Glomerular endothelial cell (primary cell): ENCODE measurements at regions not wholly inside any gene's neighbourhood (a gene's known extent, or its start where the extent isn't known, plus 50 kb on each side); places are given as distances from the start of the nearest gene placed in this dataset.
"Not testable (repeated sequence)": the region's sequence is repeated elsewhere in the genome, so short reads cannot be mapped to it uniquely, and the experiment has no call there.

Source experiments
- DNase-seq: peaks from one replicate; pipeline ENCODE4 v3.0.0-alpha.2; 2011; ENCODE audit warnings: low read depth, low spot score; ENCODE audit errors: extremely low read depth

DNA sequence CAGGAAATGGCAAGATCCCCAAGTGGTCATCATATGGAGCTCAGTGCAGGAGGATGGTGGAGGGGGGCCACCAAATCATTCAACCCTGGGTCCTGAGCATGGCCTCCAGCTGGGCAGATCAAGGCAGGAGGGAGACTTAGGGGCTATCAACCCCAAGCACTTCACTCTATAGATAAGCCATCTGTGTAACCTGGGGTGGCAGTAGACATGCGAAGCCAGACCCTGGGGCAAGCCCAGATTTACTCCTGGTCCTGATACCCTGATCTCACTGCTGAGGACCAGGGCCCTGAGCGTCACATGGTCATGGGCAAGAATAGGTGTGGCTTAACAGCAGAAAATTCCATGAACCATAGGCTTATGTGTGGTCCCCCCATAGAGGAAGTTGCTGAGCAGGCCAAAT lies 173.0 kb upstream of the ADCY1 start:
- DNase-seq = no peak

DNA sequence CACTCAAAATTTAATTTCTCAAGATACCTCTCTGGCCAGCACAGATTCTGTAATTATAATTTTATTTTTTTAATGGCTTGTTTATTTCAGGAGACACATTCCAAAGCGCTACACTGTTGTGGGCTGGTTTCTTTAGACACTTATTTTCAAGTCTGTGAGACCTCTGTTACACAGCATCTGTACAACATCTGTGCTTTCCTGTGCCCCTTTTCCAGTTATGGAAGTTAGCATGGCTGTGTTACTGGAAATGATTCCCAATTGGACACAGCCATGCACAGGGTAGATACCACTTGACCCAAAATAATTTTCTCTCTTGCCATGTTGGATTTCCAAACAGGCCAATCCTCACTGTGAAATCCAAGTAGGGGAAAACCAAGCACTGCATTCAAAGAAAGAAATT lies 172.3 kb upstream of the ADCY1 start:
- no peak for DNase-seq

DNA sequence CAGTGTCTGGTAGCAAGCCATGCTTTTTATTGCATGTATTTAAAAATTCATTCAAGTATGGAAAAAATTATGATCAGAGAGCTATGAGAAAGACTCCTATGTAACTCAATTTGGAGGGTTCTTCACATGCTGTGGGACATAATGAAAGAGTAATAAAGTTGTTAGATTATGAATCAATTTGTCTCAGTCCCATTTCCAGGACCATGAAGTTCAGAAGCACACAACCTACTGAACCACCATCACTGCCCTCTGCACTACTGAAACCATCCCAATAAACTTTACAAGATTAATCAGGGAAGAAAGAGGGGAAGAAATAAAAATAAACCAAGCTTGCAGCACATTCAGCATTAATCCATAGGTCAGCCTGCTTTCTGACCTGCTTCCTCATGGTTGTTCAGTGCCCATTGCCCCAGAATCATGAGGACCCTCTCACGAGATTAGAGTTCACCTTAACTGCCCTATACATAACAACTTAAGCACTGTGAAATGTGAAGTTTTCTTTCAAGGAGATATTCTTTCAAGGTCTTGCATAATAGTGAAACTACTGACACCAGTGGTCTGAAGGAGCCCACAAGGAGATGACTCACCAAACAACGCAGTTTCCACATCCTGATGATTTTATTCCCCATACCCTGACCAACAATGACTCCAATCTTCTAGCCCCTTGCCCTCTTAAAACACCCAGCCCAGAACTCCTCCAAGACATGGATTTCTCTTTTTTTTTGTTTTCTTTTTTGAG lies 171.5 kb upstream of the ADCY1 start:
- no peak for DNase-seq

DNA sequence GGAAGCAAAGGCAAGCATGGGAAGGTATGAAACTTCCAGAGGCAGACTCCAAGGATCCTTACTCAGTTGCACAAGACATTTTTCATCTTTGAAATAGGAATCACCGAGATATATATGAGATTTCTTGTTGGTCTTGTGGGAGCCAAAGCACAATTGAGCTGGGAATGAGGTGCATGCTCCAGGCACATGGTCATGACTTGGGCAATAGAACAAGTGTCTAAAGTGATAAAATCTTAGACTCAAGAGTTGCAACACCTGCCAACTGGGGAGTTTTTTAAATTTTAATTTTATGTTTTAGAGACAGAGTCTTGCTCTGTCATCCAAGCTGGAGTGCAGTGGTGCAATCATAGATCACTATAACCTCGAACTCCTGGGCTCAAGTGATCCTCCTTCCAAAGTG lies 169.5 kb upstream of the ADCY1 start:
- no peak for DNase-seq

DNA sequence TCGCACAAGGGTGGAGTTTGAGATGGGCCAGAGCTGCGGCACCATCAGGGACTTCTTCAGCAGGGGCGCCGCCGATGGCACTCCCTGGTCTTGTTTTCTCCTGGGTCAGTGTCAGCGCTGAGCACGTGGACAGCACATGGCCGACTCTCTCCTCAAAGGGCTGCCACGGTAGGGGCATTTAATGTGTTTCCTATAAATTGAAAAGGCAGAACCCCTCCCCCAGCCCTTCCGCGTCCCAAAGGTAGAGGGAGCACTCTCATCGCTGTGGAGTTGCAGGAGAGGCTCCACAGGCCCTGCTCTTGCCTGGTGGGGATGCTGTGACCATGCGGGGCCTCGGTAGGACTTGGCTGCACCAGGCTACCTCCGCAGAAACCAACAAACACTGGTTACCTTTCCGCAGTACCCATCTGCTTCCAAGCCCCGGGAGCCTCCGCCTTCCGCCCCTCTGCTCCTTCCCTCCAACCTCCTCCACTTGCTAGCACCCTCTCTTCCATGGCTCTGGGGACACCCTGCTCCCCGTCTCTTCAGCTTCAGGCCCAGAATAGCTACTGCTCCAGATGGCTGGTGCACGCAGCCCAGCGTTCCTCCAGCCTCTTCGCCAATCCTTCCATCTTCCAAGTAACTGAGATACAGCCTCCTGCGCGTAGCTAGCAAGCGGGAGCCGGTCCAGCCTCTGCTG lies 166.3 kb upstream of the ADCY1 start:
- DNase-seq = no peak

DNA sequence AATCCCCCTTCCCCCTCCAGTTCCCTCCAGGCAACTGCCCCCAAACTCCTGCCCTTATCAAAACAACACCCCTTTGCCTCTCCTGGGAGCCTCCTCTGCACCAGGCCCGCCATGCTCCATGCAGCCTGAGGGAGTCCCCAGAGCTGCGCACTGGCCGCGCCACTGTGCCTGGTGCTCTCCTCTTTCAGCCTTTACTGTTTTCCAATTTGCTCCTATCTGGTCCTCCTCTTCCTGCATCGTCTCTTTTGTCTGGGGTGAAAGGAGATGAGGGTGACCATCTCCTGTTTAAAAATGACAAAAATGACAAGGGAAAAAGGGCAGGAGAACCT lies 165.8 kb upstream of the ADCY1 start:
- no peak for DNase-seq

DNA sequence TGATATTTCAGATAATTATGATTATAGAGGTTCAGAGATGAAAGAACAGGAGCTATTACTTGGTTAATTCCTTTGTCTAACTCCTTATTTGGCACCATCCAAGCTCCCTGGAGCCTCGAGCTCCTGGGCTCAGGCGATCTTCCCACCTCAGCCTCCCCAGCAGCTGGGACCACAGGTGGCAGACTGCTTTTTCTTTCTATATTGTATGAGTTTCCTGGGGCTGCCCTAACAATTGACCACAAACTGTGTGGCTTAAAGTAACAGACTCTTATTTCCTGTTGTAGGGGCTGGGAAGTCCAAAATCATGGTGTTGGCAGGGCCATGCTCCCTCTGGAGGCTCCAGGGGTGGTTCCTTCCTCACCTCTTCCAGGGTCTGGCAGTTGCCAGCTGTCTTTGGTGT lies 163.3 kb upstream of the ADCY1 start:
- DNase-seq = no peak

DNA sequence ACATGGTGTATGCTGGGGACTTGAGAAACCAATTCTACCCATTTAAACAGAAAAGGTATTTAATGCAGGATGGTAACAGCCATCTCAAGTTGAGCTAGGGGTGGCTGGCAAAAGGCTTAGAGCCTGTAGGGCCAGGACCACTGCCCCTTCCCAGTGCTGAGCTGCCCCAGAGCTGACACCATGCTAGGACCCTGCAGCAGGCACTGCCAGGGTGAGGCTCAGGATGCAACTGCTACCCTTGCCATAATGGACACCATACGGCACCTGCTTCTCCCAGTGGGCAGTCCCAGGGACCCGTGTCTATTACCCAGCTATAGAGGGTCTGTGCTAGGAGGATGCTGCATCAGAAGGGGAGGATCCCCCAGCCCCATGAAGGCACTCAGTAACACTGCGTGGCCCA lies 160.7 kb upstream of the ADCY1 start:
- no peak for DNase-seq

DNA sequence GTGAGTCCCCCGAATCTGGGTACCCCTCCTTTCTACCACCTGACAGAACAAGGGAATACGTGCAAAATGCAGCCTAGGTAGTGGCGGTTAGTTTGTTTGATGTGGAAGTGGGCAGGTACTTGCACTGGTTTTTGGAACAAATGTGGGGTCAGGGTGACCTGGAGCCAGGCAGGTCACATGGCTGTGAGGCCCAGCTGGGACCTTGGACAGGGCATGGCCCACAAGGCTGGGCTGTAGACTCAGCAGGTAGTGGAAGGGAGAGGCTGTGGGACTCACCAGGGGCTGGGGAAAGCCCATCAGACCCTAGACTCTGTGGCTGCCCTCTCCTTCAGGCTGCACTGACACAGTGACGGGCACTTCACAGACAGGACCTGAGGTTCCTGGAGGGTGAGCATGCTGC lies 159.9 kb upstream of the ADCY1 start:
- DNase-seq = no peak

DNA sequence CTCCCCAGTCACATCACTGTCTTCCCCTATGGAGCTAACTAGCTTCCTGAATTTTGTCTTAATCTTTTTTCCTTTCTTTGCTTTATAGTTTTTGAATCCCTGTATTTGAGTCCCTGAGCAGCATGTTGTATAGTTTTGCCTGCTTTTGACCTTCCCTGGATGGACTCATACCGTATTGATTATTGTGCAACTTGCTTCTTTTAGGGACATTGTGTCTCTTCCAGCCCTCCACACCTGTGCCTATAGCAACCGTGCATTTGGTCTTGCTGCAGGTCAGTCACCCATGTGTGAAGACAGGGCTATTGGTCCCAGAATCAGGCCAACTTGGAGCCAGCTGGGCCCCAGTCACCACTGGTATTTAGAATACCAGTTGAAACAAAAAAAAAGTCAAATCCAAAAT lies 158.9 kb upstream of the ADCY1 start:
- no peak for DNase-seq

DNA sequence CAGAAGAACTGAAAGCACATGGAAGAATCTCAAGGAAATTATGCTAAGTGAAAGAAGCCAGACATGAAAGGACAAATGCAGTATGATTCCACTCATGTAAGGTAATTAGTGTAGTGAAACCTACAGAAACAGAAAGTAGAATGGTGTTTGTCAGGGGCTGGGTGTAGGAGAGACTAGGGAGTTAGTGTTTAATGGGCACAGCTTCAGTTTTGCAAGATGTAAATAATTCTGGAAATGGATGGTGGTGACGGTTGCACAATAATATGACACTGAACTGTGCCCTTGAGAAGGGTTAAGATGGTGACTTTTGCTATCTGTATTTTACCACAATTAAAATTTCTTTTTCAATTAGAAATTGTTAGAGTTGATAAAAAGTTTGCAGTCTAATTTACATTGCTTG lies 157.3 kb upstream of the ADCY1 start:
- DNase-seq = no peak

DNA sequence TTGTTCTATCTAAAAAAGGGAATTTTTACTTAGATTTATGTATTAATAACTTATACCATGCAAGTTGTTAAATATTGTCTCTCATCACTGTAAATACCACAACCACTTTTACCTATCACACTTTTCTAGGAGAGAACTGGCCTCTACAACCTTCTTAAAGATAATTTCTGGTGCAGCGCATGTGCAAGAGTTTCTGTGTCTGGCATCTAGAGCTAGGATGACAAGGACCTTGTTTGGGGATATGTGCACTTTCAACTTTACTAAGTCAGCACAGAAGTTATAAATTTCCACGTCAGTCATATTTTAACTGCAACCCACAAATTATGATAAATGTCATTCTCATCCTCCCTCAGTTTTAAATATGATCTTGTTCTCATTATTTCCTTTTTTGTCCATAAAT lies 156.9 kb upstream of the ADCY1 start:
- no peak for DNase-seq

DNA sequence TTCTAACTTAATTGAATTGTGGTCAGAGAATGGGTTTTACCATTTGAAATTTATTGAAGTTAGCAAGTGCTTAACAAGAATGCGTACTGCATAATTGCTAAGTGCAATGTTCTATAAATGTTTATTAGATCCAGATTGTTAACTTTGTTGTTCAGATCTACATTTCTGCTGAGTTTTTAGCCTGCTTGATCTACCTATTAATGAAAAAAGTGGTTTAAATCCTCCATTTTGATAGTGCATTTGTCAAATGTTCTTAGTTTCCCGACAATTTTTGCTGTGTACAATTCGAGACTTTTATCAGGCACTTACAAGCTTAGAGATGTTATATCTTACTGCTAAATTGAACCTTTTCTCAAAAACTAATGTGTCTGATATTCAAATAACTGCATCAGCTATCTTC lies 156.4 kb upstream of the ADCY1 start:
- no peak for DNase-seq

DNA sequence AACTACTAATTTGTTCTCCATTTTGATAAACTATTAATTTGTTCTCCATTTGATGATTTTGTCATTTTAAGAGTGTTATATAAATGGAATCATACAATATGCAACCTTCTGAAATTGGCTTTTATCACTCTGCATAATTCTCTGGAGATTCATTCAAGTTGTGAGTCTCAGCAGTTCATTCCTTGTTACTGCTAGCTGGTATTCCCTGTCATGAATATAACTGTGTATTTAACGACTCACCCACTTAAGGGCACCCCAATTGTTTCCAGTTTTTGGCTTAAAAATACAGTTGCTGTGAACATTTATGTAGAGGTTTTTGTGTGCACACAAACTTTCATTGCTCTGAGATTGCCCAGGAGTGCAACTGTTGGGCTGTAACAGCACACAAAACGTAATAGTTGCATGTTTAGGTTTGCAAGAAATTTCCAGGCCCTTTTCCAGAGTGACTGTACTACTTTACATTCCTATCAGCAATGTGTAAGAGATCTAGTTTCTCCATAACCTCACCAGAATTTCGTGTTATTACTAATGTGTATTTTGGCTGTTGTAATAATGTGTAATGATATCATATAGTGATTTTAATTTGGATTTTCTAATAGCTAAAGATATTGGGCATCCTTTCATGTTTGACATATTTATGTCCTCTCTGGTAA lies 153.2 kb upstream of the ADCY1 start:
- DNase-seq = no peak

DNA sequence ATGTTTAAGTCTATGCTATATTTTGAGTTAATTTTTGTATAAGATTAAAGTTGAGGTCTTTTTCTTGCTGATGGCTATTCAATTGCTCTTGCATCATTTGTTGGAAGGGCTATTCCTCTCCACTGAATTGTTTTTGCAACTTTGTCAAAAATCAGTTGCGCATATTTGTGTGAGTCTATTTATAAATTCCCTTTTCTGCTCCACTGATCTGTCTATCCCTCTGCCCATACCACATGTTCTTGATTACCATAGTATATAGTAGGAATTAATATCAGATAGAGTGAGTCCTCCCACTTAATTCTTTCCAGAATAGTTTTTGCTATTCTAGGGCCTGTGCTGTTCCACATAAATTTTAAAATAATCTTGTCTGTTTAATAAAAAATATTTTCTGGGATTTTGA lies 152.4 kb upstream of the ADCY1 start:
- DNase-seq = no peak

DNA sequence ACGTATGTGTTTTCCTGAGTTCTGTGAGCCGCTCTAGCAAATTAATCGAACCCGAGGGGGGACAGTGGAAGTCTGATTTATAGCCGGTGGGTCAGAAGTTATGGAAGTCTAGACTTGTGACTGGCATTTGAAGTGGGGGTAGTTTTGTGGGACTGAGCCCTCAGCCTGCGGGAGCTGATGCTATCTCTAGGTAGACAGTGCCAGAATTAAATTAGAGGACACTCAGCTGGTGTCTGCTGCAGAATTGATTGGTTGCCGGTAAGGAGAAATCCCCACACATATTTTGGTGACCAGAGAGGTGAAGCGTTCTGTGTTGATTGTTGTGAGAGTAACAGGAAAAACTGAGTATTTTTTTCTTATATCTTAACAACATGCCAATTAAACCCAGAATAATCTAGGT lies 143.8 kb upstream of the ADCY1 start:
- DNase-seq = no peak

DNA sequence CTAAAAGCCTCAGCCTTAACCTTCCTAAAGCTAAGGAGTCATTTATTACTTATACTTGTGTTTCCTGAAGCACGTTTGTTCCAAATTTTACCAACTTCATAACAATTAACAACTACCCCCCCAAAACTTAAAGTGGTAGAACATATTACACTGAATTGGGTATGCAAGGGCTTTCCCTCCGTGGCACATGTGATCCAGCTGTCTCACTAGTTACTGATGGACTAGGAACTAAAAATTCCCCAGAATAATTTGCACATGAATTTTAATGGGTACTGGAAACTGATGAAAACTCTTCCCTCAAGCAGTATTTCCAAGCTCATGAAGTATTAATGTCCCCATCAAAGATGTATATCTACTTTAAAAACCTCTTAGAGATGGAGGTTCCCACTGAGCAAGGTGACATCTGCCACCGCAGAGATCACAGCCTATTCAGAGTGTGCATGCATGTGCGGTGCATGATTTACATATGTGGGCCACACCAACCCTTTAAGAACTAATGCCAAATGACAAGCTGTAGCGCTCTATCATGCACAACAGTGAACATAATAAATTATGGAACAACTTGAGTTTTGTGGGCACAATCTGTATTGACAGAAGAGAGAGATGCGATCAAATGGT lies 139.9 kb upstream of the ADCY1 start:
- no peak for DNase-seq

DNA sequence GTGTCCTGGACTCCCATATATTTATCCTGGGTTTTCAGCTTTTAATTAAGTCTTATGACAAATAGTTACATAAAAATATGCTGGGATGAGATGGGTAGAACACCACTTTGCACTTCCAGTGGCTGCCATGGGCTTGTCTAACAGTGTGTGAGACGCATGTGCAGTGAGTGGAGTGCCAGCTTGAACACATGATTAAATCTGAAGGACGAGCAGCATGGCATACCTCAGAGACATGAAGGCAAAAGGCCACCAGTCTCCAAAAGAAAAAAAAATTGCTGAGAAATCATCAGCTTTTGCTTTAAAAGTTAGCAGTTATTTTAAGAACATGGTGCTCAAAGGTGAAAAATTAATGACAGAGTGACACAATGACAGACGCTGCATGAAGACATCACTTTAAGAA lies 139.0 kb upstream of the ADCY1 start:
- no peak for DNase-seq

DNA sequence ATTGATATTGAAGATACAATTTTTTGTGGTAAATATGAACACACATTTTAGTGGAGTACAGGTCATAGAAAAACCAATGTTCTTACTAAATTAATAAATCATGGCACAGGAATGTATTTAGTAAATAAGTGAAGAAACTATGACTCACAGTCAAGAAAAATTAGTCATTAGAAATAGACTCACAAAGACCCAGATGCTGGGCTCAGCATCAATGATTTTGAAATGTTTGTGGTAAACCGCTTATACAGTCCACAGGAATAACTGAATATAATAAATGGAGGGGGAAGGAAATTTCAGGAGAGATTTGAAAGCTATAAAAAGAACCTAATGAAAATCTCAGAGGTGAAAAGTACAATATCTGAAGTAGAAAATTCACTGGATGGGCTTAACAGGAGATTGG lies 138.3 kb upstream of the ADCY1 start:
- no peak for DNase-seq

DNA sequence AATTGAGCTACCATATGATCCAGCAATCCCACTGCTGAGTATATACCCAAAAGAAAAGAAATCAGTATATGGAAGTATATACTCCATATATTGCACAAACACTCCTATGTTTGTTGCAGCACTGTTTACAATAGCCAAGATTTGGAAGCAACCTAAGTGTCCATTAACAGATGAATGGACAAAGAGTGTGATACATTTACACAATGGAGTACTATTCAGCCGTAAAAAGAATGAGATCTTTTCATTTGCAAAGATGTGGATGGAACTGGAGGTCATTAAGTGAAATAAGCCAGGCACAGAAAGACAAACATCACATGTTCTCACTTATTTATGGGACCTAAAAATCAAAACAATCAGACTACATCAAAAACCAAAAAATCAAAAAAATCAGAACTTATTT lies 133.4 kb upstream of the ADCY1 start:
- DNase-seq = not testable (repeated sequence)

DNA sequence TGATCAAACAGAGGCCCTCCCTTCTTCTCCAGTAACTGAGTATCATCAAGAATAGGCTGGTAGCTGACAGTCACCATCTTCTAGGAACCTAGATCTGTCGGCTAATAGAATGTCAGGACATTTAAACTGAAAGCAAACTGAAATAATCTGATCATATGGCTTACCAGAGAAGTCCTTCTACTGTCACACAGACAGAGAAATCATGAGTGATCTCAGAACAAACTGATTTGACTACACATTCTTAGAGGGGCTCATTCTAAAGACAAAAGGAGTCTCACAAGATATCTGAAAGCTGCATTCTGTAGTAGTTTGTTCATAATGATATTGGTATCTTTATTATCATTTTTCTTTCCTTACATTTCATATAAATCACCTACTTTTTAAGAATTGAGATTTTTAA lies 130.9 kb upstream of the ADCY1 start:
- DNase-seq = no peak
